ENCODE measurements at regions not wholly inside any gene's neighbourhood (a gene's known extent, or its start where the extent isn't known, plus 50 kb on each side); places are given as distances from the start of the nearest gene placed in this dataset.

GRCh38 chr14:55746558-55746957, 166.6 kb downstream of the KTN1 start:
- TF ChIP-seq, protein P1, sequence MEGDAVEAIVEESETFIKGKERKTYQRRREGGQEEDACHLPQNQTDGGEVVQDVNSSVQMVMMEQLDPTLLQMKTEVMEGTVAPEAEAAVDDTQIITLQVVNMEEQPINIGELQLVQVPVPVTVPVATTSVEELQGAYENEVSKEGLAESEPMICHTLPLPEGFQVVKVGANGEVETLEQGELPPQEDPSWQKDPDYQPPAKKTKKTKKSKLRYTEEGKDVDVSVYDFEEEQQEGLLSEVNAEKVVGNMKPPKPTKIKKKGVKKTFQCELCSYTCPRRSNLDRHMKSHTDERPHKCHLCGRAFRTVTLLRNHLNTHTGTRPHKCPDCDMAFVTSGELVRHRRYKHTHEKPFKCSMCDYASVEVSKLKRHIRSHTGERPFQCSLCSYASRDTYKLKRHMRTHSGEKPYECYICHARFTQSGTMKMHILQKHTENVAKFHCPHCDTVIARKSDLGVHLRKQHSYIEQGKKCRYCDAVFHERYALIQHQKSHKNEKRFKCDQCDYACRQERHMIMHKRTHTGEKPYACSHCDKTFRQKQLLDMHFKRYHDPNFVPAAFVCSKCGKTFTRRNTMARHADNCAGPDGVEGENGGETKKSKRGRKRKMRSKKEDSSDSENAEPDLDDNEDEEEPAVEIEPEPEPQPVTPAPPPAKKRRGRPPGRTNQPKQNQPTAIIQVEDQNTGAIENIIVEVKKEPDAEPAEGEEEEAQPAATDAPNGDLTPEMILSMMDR (IDR thresholded peaks at IDR 0.05), result no peak
- TF ChIP-seq EZH2 (IDR thresholded peaks at IDR 0.05; ENCODE audit: borderline replicate concordance, insufficient read depth, low read depth, low read length, poor library complexity, severe bottlenecking), result no peak

All from B cell (primary cell).